Femur (tissue), 1 donor: ENCODE measurements at regions not wholly inside any gene's neighbourhood (a gene's known extent, or its start where the extent isn't known, plus 50 kb on each side); places are given as distances from the start of the nearest gene placed in this dataset.

ENCODE experiments used
- DNase-seq: peaks from one replicate; pipeline ENCODE4 v3.0.0-alpha.2; 2017

- peak; percentile 82 for DNase-seq
Observed at GRCh38 chr11:95341221-95341620, 110.2 kb upstream of the SESN3 start.

- peak; percentile 52 for DNase-seq
Observed at GRCh38 chr11:95339086-95339901, 108.3 kb upstream of the SESN3 start.

GRCh38 chr11:95338430-95338991, 107.5 kb upstream of the SESN3 start:
- peak; percentile 96 for DNase-seq

DNA sequence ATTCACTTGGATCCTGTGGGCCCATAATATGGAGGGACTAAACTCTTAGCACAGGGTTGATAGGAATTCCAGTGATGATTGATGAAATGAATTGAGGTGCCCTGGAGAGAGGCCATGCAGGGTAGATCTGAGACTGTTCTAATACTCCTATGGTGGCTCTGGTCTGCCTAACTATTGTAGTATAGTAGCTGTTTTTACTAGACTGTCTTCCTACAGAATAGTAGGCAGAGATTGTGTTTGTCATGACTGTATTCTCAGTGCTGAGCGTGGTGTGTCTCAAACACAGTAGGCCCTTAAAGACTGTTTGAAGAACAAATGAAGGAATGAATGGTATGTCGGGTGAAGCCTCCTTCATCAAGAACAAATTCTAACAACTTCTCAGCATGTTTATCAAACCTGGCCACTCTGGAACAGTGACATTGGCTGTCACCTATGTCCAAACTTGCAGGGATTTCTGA, 107.0 kb upstream of the SESN3 start:
- no peak for DNase-seq

DNA sequence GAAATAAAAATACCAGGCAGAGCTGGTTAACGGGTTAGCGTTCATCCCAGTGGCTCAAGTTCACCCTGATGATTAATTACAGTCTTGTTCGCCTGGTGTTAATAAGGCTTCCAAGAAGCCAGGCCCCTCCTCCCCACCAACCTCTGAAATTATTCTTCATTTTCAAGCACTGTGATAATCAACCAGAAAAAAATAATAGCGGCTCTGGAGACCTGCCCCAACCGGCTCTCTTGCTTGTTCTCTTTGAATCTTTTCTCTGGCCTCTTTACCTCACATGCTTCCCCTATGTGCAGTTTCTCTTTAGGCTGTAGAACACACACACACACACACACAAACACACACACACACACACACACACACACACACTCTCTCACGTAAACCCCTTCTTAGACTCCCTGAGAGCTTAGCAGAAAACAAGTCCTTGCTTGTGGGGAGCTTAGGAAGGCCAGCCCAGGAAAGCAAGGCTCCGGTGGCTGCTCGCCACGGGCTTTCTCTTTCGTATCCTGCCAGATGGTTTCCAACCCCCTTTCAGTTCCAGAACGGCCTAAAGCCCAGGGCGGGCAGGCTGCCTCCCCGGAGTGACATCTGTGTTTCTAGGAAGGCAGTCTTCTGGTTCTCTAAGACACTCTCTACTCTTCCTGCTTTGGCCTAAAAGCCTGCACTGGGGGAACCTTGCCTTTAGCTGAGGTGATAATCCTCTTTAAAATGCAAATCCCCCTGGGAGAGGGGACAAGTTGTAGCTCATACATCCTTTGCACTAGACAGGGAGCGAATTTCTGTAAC, 106.4 kb upstream of the SESN3 start:
- peak; percentile 92 for DNase-seq

DNA sequence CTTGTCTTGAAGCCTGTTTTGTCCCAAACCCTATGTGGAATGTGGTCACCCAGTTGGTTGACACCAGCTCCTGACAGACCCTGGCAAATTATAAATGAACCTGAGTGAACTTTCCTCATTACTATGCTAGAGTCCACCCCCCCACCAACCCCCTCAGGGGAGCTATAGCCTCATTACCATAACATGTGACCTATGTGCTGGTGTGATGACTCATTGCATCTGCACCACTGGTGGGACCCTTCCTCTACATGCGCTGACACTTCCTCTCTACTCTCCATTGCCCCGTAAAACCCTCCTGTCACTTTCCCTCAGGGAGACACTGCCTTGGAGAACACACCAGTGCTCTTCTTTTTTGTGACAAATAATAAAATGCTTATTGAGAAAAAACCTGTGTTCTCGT, 105.0 kb upstream of the SESN3 start:
- no peak for DNase-seq

DNA sequence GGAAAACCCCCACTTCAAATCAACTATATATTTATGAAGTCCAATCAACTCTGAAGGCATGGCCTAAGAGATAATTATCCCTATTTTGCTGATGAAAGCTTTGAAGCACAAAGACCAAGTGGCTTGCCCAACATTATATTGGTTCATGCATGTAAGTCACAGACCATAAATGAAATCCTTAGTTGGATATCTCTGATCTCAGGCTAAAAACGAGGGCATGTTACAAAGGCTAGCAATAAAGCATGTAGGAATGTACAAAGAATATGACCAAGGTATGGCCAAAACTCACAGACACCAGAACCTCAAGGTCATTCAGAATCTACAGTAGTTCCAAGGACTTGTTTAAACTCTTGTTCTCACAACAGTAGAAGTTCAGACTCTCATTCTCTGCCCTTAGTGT, 100.2 kb upstream of the SESN3 start:
- DNase-seq, result no peak

- peak; percentile 60 for DNase-seq
Observed at GRCh38 chr11:95330302-95330701, 99.3 kb upstream of the SESN3 start.

DNA sequence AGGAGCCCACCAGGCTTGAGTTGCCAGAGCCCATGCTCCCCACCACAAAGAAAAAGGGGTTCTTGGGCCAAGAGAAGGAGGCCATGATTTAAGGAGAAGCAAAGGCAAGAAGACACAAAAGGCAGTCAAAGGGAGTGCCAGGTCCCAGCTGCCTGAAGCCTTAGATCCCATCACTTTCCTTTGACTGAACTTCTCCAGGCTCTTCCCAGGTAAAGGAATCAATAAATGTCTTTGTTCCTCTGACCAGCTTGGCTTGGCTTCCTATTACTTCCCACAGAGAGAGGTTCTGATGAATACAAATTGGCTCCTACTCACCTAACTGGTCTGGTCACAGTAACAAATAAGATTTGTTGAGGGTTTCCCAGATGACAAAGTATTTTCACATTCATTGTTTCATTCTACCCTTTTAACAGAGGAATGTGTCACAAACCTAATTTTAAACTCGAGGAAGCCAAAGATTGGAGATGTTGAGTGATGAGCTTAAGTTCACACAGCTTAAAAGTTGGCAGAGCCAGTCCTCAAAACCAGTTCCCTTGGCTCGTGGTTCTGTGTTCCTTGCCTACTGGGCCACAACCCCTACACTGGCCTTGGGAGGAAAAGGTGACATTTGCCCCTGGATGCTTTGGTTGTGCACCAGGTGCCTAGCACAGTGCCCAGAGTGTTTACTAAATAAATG, 96.4 kb upstream of the SESN3 start:
- no peak for DNase-seq

DNA sequence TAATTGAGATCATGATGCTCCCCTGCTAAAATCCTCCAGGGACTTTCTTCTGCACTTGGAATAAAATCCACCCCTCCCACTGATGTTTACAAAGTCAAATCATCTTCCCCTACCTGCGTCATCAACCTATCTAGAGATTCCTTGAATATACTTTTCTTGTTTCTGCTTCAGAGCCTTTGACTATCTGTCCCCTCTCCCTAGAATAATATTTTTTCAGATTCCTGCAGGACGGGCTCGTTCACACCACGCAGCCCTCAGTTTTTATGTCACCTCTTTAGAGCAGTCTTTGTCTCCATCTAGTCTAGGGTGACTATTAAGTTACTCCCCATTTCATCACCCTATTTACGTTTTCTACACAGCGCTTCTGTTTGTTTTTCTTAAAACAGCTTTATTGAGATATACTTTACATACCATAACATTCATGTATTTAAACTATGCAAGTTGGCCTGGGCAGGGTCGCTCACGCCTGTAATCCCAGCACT, 94.8 kb upstream of the SESN3 start:
- DNase-seq, result no peak

GRCh38 chr11:95324826-95325225, 93.8 kb upstream of the SESN3 start:
- no peak for DNase-seq

DNA sequence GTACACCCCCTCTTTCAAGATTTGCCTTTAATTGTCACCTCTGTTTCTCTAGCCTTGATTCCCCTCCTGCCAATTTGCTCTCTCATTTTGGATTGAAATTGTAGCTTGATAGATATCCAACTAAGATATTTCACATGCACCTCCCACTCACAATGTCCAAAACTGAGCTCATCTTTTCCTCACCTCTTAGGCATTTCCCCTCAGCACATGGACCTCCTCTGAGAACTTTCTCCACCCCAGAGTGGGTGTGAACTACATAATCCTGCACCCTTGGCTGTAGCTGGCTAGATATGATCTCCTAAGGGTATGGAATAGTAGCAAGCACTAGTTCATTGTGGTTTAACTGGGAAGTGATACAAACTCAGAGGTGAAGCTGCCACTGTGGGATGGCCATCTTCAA, 91.5 kb upstream of the SESN3 start:
- no peak for DNase-seq

DNA sequence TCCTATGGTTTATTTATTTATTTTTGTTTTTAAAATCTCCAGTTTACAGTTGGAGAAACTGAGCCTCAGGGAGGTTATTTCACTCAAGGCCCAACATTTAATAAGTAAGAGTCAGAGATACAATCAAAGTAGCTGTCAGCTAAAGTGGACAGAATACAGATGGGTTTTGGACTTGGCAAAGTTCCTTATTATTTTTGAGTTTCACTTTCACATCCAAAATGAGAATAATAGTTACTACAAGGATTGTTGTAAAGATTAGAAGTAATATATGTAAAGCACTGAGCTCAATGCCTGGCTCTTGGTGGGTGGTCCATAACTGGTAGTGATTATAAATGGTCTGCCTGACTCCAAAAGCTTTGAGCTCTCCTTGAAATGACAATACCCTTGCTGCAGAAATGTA, 87.5 kb upstream of the SESN3 start:
- DNase-seq, result no peak

GRCh38 chr11:95308512-95309035, 77.6 kb upstream of the SESN3 start:
- DNase-seq, result no peak

- DNase-seq, result no peak
Observed at GRCh38 chr11:95307286-95307685, 76.3 kb upstream of the SESN3 start.

- no peak for DNase-seq
Observed at GRCh38 chr11:95306801-95307200, 75.8 kb upstream of the SESN3 start.

- no peak for DNase-seq
Observed at GRCh38 chr11:95306123-95306522, 75.1 kb upstream of the SESN3 start.

- DNase-seq, result no peak
Observed at GRCh38 chr11:95305705-95306104, 74.7 kb upstream of the SESN3 start.

DNA sequence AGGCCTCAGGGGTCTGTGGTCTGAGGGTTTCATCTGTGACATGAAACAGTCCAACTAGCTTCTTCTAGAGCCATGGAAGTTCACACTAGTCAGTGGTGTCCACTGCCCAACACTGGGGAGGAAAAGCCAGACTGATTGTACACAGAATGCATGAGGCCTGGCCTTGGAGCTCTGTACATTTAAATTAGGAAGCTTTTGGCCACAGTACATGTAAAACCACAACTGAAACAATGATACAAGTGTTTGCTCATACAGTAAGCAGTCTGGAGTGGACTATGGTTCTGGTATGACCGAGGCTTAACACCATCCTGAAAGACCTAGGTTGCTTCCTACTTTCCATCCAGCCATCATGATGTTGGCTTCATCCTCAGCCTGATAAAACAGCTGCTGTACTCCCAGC, 73.8 kb upstream of the SESN3 start:
- no peak for DNase-seq

DNA sequence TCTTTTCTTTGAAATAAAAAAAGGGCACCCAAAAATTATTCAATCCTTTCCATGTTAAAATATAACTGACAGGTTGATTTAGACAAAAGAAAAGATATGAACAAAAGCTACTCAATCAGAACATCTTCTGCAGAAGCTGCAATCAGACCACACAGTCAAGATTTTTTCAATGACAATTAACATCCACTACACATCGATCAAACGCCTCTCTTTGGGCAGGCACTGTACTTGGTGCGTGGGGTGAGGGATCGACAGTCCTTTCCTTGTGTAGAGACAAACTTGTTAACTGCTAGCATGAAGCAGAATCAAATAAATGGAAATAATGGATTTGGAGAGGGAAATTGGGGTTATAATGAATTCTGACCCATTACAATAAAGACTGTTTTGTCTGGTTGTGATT, 71.2 kb upstream of the SESN3 start:
- no peak for DNase-seq

- no peak for DNase-seq
Observed at GRCh38 chr11:95301474-95301873, 70.5 kb upstream of the SESN3 start.

DNA sequence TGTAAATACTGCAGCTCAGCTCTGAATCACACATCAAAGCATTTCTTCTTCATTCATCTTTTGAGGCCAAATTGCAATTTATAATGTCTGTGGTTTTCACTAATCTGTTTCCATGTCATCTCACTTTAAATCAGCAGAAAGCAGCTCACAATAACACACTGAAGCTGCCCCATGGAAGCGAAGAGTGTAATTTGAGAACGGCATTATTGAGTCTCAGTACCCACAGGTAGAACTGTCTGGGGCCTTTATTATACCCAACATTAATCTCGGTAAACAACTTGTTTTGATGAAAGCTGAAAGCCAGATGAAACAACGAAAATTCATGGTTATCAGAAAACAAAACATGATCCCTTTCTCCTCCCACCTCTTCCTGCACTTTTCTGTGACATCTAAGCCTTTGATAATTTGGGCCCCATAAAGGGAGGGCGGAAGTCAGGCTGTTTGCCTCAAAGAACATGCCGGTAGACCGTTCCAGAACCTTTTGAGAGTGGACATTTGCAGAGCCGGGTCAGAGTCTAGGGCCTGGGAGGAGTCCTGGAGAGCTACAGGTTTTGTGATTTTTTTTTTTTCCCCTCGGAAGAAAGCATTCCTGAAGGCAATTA, 68.2 kb upstream of the SESN3 start:
- no peak for DNase-seq
